LNCaP clone FGC (cell line): ENCODE measurements at regions not wholly inside any gene's neighbourhood (a gene's known extent, or its start where the extent isn't known, plus 50 kb on each side); places are given as distances from the start of the nearest gene placed in this dataset.
A peak's percentile ranks its signal among the peaks of the same experiment; 100 is the strongest.
"Not testable (repeated sequence)": the region's sequence is repeated elsewhere in the genome, so short reads cannot be mapped to it uniquely, and the experiment has no call there.

Experiments used
- DNase-seq: peaks from one replicate; pipeline ENCODE4 v3.0.0-alpha.2; 2011; ENCODE audit warnings: low read depth
- H3K4me3 ChIP-seq: 2 replicates; pipeline ENCODE4 v1.5.1; 2011; ENCODE audit warnings: mild to moderate bottlenecking, low read depth, low read length, control low read depth
- CTCF ChIP-seq: IDR thresholded peaks from 2 replicates; pipeline ENCODE4 v1.5.1; 2012; ENCODE audit warnings: mild to moderate bottlenecking; ENCODE audit not compliant: control insufficient read depth, insufficient read depth; ENCODE audit errors: extremely low read depth

DNA sequence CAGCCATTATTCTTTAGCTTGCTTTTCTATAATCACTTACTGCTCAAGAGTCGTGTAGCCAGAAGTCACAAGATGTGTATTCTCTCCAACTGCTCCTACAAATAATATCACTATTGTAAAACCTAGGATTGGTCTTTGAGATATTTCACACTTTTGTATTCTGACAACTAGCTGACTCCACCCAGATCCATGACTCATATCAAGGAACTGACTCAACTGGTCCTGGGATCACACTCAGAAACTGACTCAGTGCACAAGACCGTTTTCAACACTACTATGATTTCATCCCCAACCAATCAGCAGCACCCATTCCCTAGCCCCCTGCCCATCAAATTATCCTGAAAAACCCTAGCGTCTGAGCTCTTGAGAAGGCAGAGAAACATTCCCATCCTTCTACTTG is 56.5 kb upstream of the ORC5 start:
- TF ChIP-seq CTCF, result no peak
- DNase-seq, result no peak

DNA sequence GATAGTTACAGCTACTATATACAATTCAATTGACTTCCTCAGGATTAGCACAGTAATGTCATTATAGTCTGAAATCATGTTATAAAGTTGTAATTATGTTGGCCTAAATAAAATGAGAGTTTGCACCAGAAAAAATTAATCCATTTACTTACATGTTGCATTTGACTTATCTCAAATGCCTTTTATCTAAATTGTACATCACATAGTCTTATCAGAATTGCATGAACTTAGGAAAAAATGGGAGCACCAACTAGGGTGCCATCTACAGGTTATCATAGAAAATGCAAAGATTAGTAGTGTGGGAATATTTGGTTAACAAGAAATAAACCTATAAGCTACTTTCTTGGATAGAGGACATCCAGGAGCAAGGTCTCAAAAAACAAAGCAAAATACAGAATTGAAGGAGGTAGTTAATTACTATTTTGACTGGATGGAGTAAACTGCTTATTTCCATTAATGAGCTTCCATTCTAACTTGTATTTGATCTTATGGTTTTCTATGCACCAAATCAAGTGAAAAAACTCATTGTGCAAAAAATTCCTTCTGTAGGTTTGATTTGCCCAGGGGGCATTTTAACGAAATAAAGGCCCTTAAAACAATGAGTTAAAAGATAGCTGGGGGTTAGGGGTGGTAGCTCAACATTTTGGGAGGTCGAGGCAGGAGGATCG is 60.0 kb upstream of the ORC5 start:
- peak; percentile 64 for TF ChIP-seq CTCF
- H3K4me3 ChIP-seq, result no peak overlapping the region
- no peak for DNase-seq

More for the DNA sequence above, 56.5 kb upstream of the ORC5 start:
- H3K4me3 ChIP-seq, result no peak overlapping the region

DNA sequence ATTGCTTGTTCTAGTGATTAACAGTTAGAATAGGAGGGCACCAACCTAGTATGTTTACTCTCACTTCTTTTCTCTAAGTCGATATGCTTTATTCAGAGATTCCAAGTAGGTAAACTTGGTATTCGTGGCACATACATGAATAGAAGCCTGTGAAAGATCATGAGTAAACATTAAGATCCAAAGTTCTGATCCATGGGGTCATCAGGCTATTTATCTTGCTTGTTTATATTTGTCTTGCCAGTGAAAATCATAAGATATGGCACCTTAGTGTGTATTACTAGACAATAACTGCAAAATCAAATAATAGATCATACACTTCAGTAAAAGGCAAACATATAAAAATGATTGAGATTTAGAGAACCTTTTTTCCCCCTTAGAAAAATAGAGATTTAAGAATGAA is 56.5 kb upstream of the LHFPL3 start:
- DNase-seq, result peak; percentile 52
- no peak for TF ChIP-seq CTCF
- no peak overlapping the region for H3K4me3 ChIP-seq

GRCh38 chr7:104272767-104273384 is 55.5 kb upstream of the LHFPL3 start:
- no peak overlapping the region for H3K4me3 ChIP-seq
- peak; percentile 77 for TF ChIP-seq CTCF
- peak; percentile 48 for DNase-seq

DNA sequence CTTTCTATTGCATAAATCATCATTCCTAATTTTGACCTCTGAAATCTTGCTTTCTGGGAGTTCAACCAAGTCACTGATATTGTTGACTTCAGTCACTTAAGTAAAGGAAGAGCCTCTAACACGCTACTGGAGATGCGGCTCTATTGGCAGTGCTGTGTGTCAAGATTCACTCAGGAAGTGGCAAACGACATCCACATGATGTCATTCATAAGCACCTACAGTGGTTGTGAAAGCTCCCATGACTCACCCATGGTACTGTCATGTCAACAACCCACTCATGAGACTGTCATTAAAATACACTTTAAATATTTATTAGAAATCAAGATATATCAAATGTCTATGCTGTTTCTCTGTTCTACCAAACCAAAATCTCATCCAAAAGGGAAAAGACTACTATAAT is 52.5 kb upstream of the LHFPL3 start:
- no peak for DNase-seq
- TF ChIP-seq CTCF, result no peak
- H3K4me3 ChIP-seq, result no peak overlapping the region

DNA sequence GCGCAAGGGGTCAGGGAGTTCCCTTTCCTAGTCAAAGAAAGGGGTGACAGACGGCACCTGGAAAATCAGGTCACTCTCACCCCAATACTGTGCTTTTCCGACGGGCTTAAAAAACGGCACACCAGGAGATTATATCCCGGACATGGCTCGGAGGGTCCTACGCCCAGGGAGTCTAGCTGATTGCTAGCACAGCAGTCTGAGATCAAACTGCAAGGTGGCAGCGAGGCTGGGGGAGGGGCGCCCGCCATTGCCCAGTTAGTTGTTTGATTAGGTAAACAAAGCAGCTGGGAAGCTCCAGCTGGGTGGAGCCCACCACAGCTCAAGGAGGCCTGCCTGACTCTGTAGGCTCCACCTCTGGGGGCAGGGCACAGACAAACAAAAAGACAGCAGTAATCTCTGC is 51.7 kb upstream of the LHFPL3 start:
- DNase-seq, result not testable (repeated sequence)

More for the DNA sequence above, 51.7 kb upstream of the LHFPL3 start:
- H3K4me3 ChIP-seq, result not testable (repeated sequence)
